ENCODE measurements at regions not wholly inside any gene's neighbourhood (a gene's known extent, or its start where the extent isn't known, plus 50 kb on each side); places are given as distances from the start of the nearest gene placed in this dataset.

GRCh38 chrY:8644926-8645325 lies 692.3 kb upstream of the TSPY4 start:
- H3K27ac ChIP-seq, result no peak overlapping the region
- no peak overlapping the region for H3K4me3 ChIP-seq
- ATAC-seq, result no peak
- H3K36me3 ChIP-seq, result no peaks in the 10 kb centered on the region
- intact Hi-C loops (cut with DNase I; ENCODE audit: low total_unique reads) (no loop called here), in situ Hi-C loops (cut with MboI; ENCODE audit: low sequenced_read_pairs in 4 of 4) (no loop called here)
- no peak for TF ChIP-seq POLR2A (IDR thresholded peaks at IDR 0.05)
- TF ChIP-seq CTCF (IDR thresholded peaks at IDR 0.05 in 4 of 5, conservative IDR thresholded peaks at IDR 0.05 in 1 of 5), result no peak
- H3K27me3 ChIP-seq, result no peaks in the 10 kb centered on the region
- no peak for DNase-seq
- H3K4me1 ChIP-seq, result no peaks in the 10 kb centered on the region
- no peaks in the 10 kb centered on the region for H3K9me3 ChIP-seq

GRCh38 chrY:8652445-8652844 lies 684.8 kb upstream of the TSPY4 start:
- ATAC-seq (no peak), DNase-seq (no peak)
- Histone ChIP-seq H3K4me3 (no peak overlapping the region), H3K36me3 (no peaks in the 10 kb centered on the region), H3K4me1 (no peaks in the 10 kb centered on the region), H3K27ac (no peak overlapping the region), H3K9me3 (no peaks in the 10 kb centered on the region), H3K27me3 (no peaks in the 10 kb centered on the region)
- no peak for TF ChIP-seq POLR2A (IDR thresholded peaks at IDR 0.05)
- TF ChIP-seq CTCF (IDR thresholded peaks at IDR 0.05 in 4 of 5, conservative IDR thresholded peaks at IDR 0.05 in 1 of 5), result no peak
- intact Hi-C loops (cut with DNase I; ENCODE audit: low total_unique reads) (no loop called here), in situ Hi-C loops (cut with MboI; ENCODE audit: low sequenced_read_pairs in 4 of 4) (no loop called here)

GRCh38 chrY:8655017-8655416 lies 682.2 kb upstream of the TSPY4 start:
- no peak overlapping the region for H3K4me3 ChIP-seq
- no peaks in the 10 kb centered on the region for H3K36me3 ChIP-seq
- no peak for TF ChIP-seq CTCF (IDR thresholded peaks at IDR 0.05 in 4 of 5, conservative IDR thresholded peaks at IDR 0.05 in 1 of 5)
- TF ChIP-seq POLR2A (IDR thresholded peaks at IDR 0.05), result no peak
- peak in 1 of 2 donors; percentile 45 for ATAC-seq
- H3K27ac ChIP-seq, result peak overlapping the region in 1 of 4 donors; percentile 40
- intact Hi-C loops (cut with DNase I; ENCODE audit: low total_unique reads) (no loop called here), in situ Hi-C loops (cut with MboI; ENCODE audit: low sequenced_read_pairs in 4 of 4) (no loop called here)
- no peaks in the 10 kb centered on the region for H3K27me3 ChIP-seq
- H3K4me1 ChIP-seq, result no peaks in the 10 kb centered on the region
- no peaks in the 10 kb centered on the region for H3K9me3 ChIP-seq
- DNase-seq, result peak in 1 of 2 donors; percentile 14

- Histone ChIP-seq H3K36me3 (no peaks in the 10 kb centered on the region), H3K4me3 (no peak overlapping the region), H3K9me3 (no peaks in the 10 kb centered on the region), H3K4me1 (no peaks in the 10 kb centered on the region), H3K27me3 (no peaks in the 10 kb centered on the region), H3K27ac (peak overlapping the region in 2 of 4 donors; percentile 22 to 40)
- in situ Hi-C loops (cut with MboI; ENCODE audit: low sequenced_read_pairs in 4 of 4) (no loop called here), intact Hi-C loops (cut with DNase I; ENCODE audit: low total_unique reads) (no loop called here)
- no peak for TF ChIP-seq POLR2A (IDR thresholded peaks at IDR 0.05)
- no peak for TF ChIP-seq CTCF (IDR thresholded peaks at IDR 0.05 in 4 of 5, conservative IDR thresholded peaks at IDR 0.05 in 1 of 5)
- no peak for DNase-seq
- peak; percentile 71 to 74 for ATAC-seq
Observed at GRCh38 chrY:8656101-8656500, 681.2 kb upstream of the TSPY4 start.

GRCh38 chrY:8656515-8656914 lies 680.7 kb upstream of the TSPY4 start:
- Histone ChIP-seq H3K4me3 (no peak overlapping the region), H3K27ac (no peak overlapping the region), H3K4me1 (no peaks in the 10 kb centered on the region), H3K36me3 (no peaks in the 10 kb centered on the region), H3K9me3 (no peaks in the 10 kb centered on the region), H3K27me3 (no peaks in the 10 kb centered on the region)
- no peak for TF ChIP-seq POLR2A (IDR thresholded peaks at IDR 0.05)
- TF ChIP-seq CTCF (IDR thresholded peaks at IDR 0.05 in 4 of 5, conservative IDR thresholded peaks at IDR 0.05 in 1 of 5), result no peak
- ATAC-seq (peak; percentile 56 to 64), DNase-seq (peak in 1 of 2 donors; percentile 16)
- in situ Hi-C loops (cut with MboI; ENCODE audit: low sequenced_read_pairs in 4 of 4), result no loop called here
- intact Hi-C loops (cut with DNase I; ENCODE audit: low total_unique reads), result no loop called here

Data from gastrocnemius medialis (tissue), 4 donors.